ENCODE measurements at regions not wholly inside any gene's neighbourhood (a gene's known extent, or its start where the extent isn't known, plus 50 kb on each side); places are given as distances from the start of the nearest gene placed in this dataset.

DNA sequence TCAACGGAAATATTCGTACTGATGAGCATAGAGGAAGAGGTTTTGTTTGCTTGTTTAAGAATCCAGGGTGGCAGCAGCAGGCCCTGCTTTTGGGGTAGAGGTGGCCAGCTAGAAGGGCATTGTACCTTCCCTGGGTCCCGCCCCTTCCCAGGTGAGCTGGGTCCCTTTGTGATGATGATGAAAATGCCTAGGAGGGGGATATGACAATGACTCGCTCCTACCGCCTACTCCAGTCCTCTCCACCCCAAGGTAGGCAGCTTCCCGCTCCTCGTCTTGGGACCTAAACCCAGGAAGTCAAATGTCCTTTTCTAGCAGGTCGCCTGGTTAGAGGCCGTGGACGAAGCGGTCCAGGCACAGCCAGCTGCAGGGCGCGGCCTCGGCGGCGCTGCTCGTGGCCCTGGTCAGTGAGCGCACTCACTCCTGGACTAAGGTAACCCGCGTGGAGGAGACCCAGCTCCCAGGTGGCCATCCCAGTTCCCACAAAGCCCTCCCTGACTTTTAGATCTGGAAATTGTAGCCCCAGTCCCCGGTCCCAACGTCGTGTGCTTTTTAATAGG lies 141.4 kb downstream of the LSMEM1 start:
- Mint-ChIP-seq H3K9me3 (peaks cover 3% of the 10 kb centered on the region), H3K27me3 (peaks cover 6% of the 10 kb centered on the region), H3K36me3 (no peaks in the 10 kb centered on the region), H3K4me3 (no peak overlapping the region), H3K4me1 (no peaks in the 10 kb centered on the region), H3K27ac (no peak overlapping the region)
- ATAC-seq (ENCODE audit: low read depth) (no peak), DNase-seq (ENCODE audit: low spot score in 2 of 2) (no peak)

GRCh38 chr7:112624416-112624815 lies 143.6 kb downstream of the LSMEM1 start:
- Mint-ChIP-seq H3K4me1 (no peaks in the 10 kb centered on the region), H3K27ac (no peak overlapping the region), H3K36me3 (no peaks in the 10 kb centered on the region), H3K9me3 (peaks cover 3% of the 10 kb centered on the region), H3K4me3 (no peak overlapping the region), H3K27me3 (peaks cover 3% of the 10 kb centered on the region)
- DNase-seq (ENCODE audit: low spot score in 2 of 2) (no peak), ATAC-seq (ENCODE audit: low read depth) (no peak)

- DNase-seq (ENCODE audit: low spot score in 2 of 2) (no peak), ATAC-seq (ENCODE audit: low read depth) (no peak)
- H3K27ac Mint-ChIP-seq: no peak overlapping the region
- no peaks in the 10 kb centered on the region for H3K27me3 Mint-ChIP-seq
- peaks cover 2% of the 10 kb centered on the region for H3K9me3 Mint-ChIP-seq
- no peaks in the 10 kb centered on the region for H3K36me3 Mint-ChIP-seq
- H3K4me3 Mint-ChIP-seq: no peak overlapping the region
- no peaks in the 10 kb centered on the region for H3K4me1 Mint-ChIP-seq
These were observed 149.8 kb downstream of the LSMEM1 start for GRCh38 chr7:112630565-112630964.

GRCh38 chr7:112634107-112634506 lies 153.3 kb downstream of the LSMEM1 start:
- H3K4me1 Mint-ChIP-seq: no peaks in the 10 kb centered on the region
- no peak overlapping the region for H3K27ac Mint-ChIP-seq
- H3K36me3 Mint-ChIP-seq: no peaks in the 10 kb centered on the region
- no peak for DNase-seq (ENCODE audit: low spot score in 2 of 2)
- ATAC-seq (ENCODE audit: low read depth): no peak
- no peak overlapping the region for H3K4me3 Mint-ChIP-seq
- H3K9me3 Mint-ChIP-seq: no peaks in the 10 kb centered on the region
- peaks cover 2% of the 10 kb centered on the region for H3K27me3 Mint-ChIP-seq

DNA sequence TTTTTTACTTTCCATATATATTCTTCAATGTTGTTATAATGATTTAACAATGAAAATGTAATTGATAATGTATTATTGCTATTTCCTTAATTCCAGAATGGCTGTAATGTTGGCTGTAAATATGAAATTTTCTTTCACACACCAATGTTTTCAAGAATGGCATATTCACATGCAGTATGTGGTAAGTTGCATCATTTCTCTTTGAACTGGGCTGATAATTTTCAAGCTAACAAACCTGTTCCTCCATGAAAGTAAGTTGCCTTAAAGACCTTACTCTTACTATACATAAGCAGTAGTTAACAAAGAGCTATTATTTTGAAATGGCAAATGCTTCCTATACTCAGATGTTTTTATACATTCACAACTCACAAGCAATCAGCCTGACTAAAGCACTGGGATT lies 154.5 kb downstream of the TMEM168 start:
- no peak for DNase-seq (ENCODE audit: low spot score in 2 of 2)
- no peak for ATAC-seq (ENCODE audit: low read depth)
- peaks cover 2% of the 10 kb centered on the region for H3K27me3 Mint-ChIP-seq
- no peak overlapping the region for H3K27ac Mint-ChIP-seq
- no peak overlapping the region for H3K4me3 Mint-ChIP-seq
- no peaks in the 10 kb centered on the region for H3K9me3 Mint-ChIP-seq
- H3K4me1 Mint-ChIP-seq: no peaks in the 10 kb centered on the region
- H3K36me3 Mint-ChIP-seq: no peaks in the 10 kb centered on the region

DNA sequence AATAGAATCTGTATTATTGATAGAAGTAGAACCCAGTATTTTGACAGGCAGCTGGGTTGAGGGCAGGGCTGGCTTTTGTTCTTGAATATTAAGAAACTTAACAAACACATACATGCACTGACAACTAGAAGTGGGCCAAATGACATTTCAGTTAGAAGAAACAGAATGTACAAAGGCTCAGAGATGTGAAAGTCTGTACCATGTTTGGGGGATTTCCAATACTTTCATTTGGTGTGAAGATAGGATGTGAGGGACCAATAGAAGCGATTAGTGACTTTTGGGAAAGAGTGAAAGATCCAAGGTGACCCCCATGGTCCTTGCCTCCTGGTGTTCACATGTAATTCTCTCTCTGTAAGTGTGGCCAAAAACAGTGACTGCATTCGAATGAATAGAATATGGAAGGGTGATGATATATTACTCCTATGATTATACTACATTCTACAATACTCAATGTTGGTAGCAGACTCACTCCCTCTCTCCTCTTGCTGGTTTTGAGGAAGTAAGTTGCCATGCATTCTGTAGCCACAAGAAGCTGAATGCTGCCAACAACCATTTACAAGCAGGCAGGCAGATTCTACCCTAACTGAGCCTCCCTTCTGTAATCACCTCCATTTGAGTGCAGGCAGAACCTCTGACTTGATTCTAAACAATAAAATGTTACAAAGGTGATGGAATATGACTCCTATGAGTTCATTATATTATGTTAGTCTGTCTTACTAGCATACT lies 151.4 kb downstream of the TMEM168 start:
- Mint-ChIP-seq H3K4me3 (no peak overlapping the region), H3K27ac (no peak overlapping the region), H3K27me3 (peaks cover 2% of the 10 kb centered on the region), H3K9me3 (peaks cover 5% of the 10 kb centered on the region), H3K36me3 (no peaks in the 10 kb centered on the region), H3K4me1 (no peaks in the 10 kb centered on the region)
- DNase-seq (ENCODE audit: low spot score in 2 of 2): no peak
- no peak for ATAC-seq (ENCODE audit: low read depth)

DNA sequence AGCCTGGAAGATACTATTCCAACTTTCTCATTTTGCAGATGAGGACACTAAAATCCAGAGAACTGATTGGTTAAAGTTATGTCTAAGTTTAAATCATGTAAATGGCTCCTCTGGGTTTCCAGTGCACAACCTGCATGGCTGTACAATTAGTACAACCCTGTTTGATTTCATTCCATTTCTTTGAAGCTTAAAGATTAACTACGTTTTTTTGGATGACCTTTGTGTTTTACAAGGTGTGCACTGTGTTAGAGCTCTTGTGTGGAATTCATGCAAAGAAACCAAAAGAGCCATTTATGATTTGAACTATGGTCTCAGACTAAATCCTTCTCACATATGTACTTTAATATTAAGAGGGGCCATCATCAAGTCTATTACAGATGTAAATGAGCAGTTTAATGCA lies 149.5 kb downstream of the TMEM168 start:
- Mint-ChIP-seq H3K27ac (no peak overlapping the region), H3K4me1 (no peaks in the 10 kb centered on the region), H3K9me3 (peaks cover 11% of the 10 kb centered on the region), H3K4me3 (no peak overlapping the region), H3K36me3 (no peaks in the 10 kb centered on the region), H3K27me3 (peaks cover 5% of the 10 kb centered on the region)
- DNase-seq (ENCODE audit: low spot score in 2 of 2) (no peak), ATAC-seq (ENCODE audit: low read depth) (no peak)

- H3K9me3 Mint-ChIP-seq: peaks cover 19% of the 10 kb centered on the region
- no peak for DNase-seq (ENCODE audit: low spot score in 2 of 2)
- ATAC-seq (ENCODE audit: low read depth): no peak
These were observed 143.4 kb downstream of the TMEM168 start for GRCh38 chr7:112646783-112647182.

DNA sequence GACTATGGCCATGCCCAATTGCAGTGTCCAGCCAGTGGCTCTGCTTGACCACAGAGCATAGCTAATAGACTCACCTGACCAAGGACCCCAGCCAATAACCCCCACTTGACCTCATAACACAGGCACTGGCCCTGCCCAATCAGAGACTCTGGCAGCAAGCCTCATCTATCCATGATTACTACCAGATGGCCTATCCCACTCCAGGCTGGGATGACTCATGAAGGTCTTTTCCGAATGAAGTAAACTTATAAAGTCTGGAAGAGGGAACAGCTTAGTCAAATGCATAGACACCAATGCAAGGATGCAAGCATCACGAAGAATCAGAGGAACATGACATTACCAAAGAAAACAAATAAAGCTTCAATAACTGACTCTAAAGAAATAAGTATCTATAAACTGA lies 141.4 kb downstream of the TMEM168 start:
- H3K4me1 Mint-ChIP-seq: no peaks in the 10 kb centered on the region
- ATAC-seq (ENCODE audit: low read depth) (no peak), DNase-seq (ENCODE audit: low spot score in 2 of 2) (no peak)
- H3K27ac Mint-ChIP-seq: no peak overlapping the region
- H3K36me3 Mint-ChIP-seq: no peaks in the 10 kb centered on the region
- H3K4me3 Mint-ChIP-seq: no peak overlapping the region
- H3K9me3 Mint-ChIP-seq: peaks cover 16% of the 10 kb centered on the region
- peaks cover 8% of the 10 kb centered on the region for H3K27me3 Mint-ChIP-seq

More at GRCh38 chr7:112646783-112647182, 143.4 kb downstream of the TMEM168 start:
- Mint-ChIP-seq H3K36me3 (no peaks in the 10 kb centered on the region), H3K27ac (no peak overlapping the region), H3K4me3 (no peak overlapping the region), H3K27me3 (peaks cover 8% of the 10 kb centered on the region), H3K4me1 (no peaks in the 10 kb centered on the region)

GRCh38 chr7:112649560-112649959 lies 140.6 kb downstream of the TMEM168 start:
- H3K4me3 Mint-ChIP-seq: no peak overlapping the region
- H3K4me1 Mint-ChIP-seq: no peaks in the 10 kb centered on the region
- DNase-seq (ENCODE audit: low spot score in 2 of 2) (no peak), ATAC-seq (ENCODE audit: low read depth) (no peak)
- H3K36me3 Mint-ChIP-seq: no peaks in the 10 kb centered on the region
- no peak overlapping the region for H3K27ac Mint-ChIP-seq
- H3K9me3 Mint-ChIP-seq: peaks cover 12% of the 10 kb centered on the region
- peaks cover 8% of the 10 kb centered on the region for H3K27me3 Mint-ChIP-seq

DNA sequence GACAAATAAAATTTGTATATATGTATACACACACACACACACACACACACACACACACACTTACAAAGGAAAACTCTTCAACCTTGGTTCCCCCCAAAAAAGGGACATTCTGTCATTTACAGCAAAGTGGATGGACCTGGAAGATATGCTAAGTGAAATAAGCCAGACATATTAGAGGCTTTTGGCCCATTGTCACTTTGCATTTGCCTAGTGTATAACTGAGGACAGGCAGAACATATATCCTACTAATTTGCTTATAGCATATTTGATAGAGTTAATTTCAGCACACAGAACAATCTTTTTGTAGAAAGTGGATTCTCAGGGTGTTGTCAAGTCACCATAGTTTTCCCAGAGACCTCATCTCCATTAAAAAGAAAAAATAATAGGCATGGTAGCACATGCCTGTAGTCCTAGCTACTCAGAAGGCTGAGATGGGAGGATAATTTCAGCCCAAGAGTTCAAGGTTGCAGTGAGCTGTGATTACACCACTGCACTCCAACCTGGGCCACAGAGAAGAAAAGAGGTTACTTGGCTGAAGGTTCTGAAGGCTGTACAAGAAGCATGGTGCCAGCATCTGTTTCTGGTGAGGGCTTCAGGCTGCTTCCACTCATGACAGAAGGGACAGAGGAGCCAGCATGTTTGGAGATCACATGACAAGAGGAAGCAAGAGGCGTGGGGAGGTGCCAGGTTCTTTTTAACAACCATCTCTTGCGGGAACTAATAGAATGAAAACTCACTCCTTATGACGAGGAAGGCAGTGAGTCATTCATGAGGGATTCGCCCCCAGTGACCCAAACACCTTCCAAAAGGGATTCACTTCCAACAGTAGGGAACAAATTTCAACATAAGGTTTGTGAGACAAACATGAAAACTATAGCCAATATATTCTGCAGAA lies 135.6 kb downstream of the TMEM168 start:
- no peak overlapping the region for H3K27ac Mint-ChIP-seq
- ATAC-seq (ENCODE audit: low read depth) (no peak), DNase-seq (ENCODE audit: low spot score in 2 of 2) (no peak)
- no peaks in the 10 kb centered on the region for H3K4me1 Mint-ChIP-seq
- H3K27me3 Mint-ChIP-seq: no peaks in the 10 kb centered on the region
- no peaks in the 10 kb centered on the region for H3K36me3 Mint-ChIP-seq
- H3K9me3 Mint-ChIP-seq: peaks cover 4% of the 10 kb centered on the region
- H3K4me3 Mint-ChIP-seq: no peak overlapping the region

DNA sequence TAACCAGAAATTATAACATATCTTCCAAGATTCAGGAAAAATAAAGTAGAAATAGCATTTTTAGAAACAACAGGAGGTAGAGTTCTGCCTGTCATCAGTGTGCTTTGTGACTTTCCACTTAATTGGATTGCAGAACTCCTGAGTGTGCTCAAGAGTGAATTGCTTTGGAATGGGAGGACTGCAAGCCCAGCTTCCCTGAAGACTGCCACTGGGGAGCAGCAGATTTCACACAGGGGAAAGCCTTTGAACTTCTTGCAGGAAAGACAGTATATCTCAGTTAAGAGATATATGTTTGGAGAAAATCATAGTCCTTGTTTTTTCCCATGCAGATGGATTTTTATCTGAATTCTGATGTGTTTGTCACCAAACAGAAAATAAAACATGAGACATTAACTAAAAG lies 124.5 kb downstream of the TMEM168 start:
- no peaks in the 10 kb centered on the region for H3K9me3 Mint-ChIP-seq
- no peaks in the 10 kb centered on the region for H3K4me1 Mint-ChIP-seq
- no peak overlapping the region for H3K4me3 Mint-ChIP-seq
- H3K27ac Mint-ChIP-seq: no peak overlapping the region
- ATAC-seq (ENCODE audit: low read depth) (no peak), DNase-seq (ENCODE audit: low spot score in 2 of 2) (no peak)
- no peaks in the 10 kb centered on the region for H3K36me3 Mint-ChIP-seq
- peaks cover 3% of the 10 kb centered on the region for H3K27me3 Mint-ChIP-seq

DNA sequence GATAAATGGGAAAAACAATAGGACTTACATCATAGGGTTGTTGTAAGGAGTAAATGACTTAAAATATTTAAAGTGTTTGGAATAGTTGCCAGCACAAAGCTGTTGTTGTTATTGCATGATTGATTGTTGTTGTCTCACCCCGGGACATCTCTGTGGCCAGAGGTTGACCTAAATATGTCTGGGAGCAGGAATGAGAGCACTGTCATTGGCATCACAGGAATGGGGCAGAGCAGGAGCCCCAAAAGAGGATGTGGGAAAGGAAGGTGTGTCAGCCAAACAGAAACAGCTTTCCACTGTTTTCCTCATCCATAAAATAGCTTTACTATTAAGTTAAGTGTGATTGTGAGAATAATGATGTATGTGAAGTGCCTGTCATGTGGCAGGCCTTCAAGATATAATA lies 121.6 kb downstream of the TMEM168 start:
- H3K36me3 Mint-ChIP-seq: no peaks in the 10 kb centered on the region

GRCh38 chr7:112669306-112669705 lies 120.9 kb downstream of the TMEM168 start:
- no peaks in the 10 kb centered on the region for H3K9me3 Mint-ChIP-seq
- peaks cover 3% of the 10 kb centered on the region for H3K27me3 Mint-ChIP-seq
- no peaks in the 10 kb centered on the region for H3K36me3 Mint-ChIP-seq
- H3K27ac Mint-ChIP-seq: no peak overlapping the region
- no peaks in the 10 kb centered on the region for H3K4me1 Mint-ChIP-seq
- no peak for ATAC-seq (ENCODE audit: low read depth)
- DNase-seq (ENCODE audit: low spot score in 2 of 2): no peak
- H3K4me3 Mint-ChIP-seq: no peak overlapping the region

More for the DNA sequence above, 121.6 kb downstream of the TMEM168 start:
- Mint-ChIP-seq H3K4me3 (no peak overlapping the region), H3K27ac (no peak overlapping the region), H3K4me1 (no peaks in the 10 kb centered on the region), H3K9me3 (no peaks in the 10 kb centered on the region), H3K27me3 (peaks cover 1% of the 10 kb centered on the region)
- no peak for ATAC-seq (ENCODE audit: low read depth)
- no peak for DNase-seq (ENCODE audit: low spot score in 2 of 2)
